ENCODE measurements at regions not wholly inside any gene's neighbourhood (a gene's known extent, or its start where the extent isn't known, plus 50 kb on each side); places are given as distances from the start of the nearest gene placed in this dataset.
"Not testable (repeated sequence)": the region's sequence is repeated elsewhere in the genome, so short reads cannot be mapped to it uniquely, and the experiment has no call there.

- DNase-seq (no peak), ATAC-seq (no peak)
- Histone ChIP-seq H3K27ac (no peak overlapping the region), H3K4me1 (no peaks in the 10 kb centered on the region), H3K27me3 (no peaks in the 10 kb centered on the region), H3K9me3 (peaks cover 0 to 6% (median 0%) of the 10 kb centered on the region in 12 donors), H3K36me3 (no peaks in the 10 kb centered on the region), H3K4me3 (no peak overlapping the region)
- intact Hi-C loops (cut with DNase I) = no loop called here
- TF ChIP-seq CTCF (IDR thresholded peaks at IDR 0.05) (no peak), POLR2A (IDR thresholded peaks at IDR 0.05) (no peak)
- 25 to 42% (median 40%) methylated on average over 1 of the region's 1 CpG for WGBS, 4 donors
Measured at GRCh38 chr4:29375716-29376115, 1344.5 kb upstream of the PCDH7 start.

GRCh38 chr4:29378237-29378636, 1341.9 kb upstream of the PCDH7 start:
- ATAC-seq; H3K4me1 ChIP-seq; H3K9me3 ChIP-seq; H3K27me3 ChIP-seq; DNase-seq; H3K36me3 ChIP-seq; H3K4me3 ChIP-seq; intact Hi-C loops (cut with DNase I); H3K27ac ChIP-seq: not testable (repeated sequence)

GRCh38 chr4:29390921-29391320, 1329.2 kb upstream of the PCDH7 start:
- H3K27ac ChIP-seq = no peak overlapping the region
- no peak overlapping the region for H3K4me3 ChIP-seq
- ATAC-seq (no peak), DNase-seq (no peak)
- H3K36me3 ChIP-seq = no peaks in the 10 kb centered on the region
- 92 to 97% (median 95%) methylated on average over 1 of the region's 1 CpG for WGBS, 4 donors
- no peaks in the 10 kb centered on the region for H3K4me1 ChIP-seq
- peaks cover 0 to 17% (median 0%) of the 10 kb centered on the region in 12 donors for H3K9me3 ChIP-seq
- H3K27me3 ChIP-seq = no peaks in the 10 kb centered on the region
- intact Hi-C loops (cut with DNase I) = no loop called here
- no peak for TF ChIP-seq POLR2A (IDR thresholded peaks at IDR 0.05)
- no peak for TF ChIP-seq CTCF (IDR thresholded peaks at IDR 0.05)

GRCh38 chr4:29405116-29405515, 1315.1 kb upstream of the PCDH7 start:
- ATAC-seq (no peak), DNase-seq (no peak)
- 56 to 68% (median 58%) methylated on average over 3 of the region's 3 CpGs for WGBS, 4 donors
- Histone ChIP-seq H3K36me3 (no peaks in the 10 kb centered on the region), H3K4me1 (no peaks in the 10 kb centered on the region), H3K4me3 (no peak overlapping the region), H3K27ac (no peak overlapping the region), H3K9me3 (no peaks in the 10 kb centered on the region), H3K27me3 (no peaks in the 10 kb centered on the region)
- TF ChIP-seq CTCF (IDR thresholded peaks at IDR 0.05) = no peak
- no peak for TF ChIP-seq POLR2A (IDR thresholded peaks at IDR 0.05)
- intact Hi-C loops (cut with DNase I) = no loop called here

- H3K36me3 ChIP-seq = no peaks in the 10 kb centered on the region
Measured at GRCh38 chr4:29415771-29416170, 1304.4 kb upstream of the PCDH7 start.

More at GRCh38 chr4:29415771-29416170, 1304.4 kb upstream of the PCDH7 start:
- H3K4me1 ChIP-seq = no peaks in the 10 kb centered on the region
- DNase-seq = no peak
- no peak overlapping the region for H3K27ac ChIP-seq
- no peak for TF ChIP-seq POLR2A (IDR thresholded peaks at IDR 0.05)
- TF ChIP-seq CTCF (IDR thresholded peaks at IDR 0.05) = no peak
- H3K4me3 ChIP-seq = no peak overlapping the region
- WGBS, 4 donors = 77 to 84% (median 80%) methylated on average over 3 of the region's 3 CpGs
- intact Hi-C loops (cut with DNase I) = no loop called here
- H3K9me3 ChIP-seq = no peaks in the 10 kb centered on the region
- no peaks in the 10 kb centered on the region for H3K27me3 ChIP-seq
- no peak for ATAC-seq

Data from heart left ventricle (tissue), 16 donors.